GM13976 (cell line): ENCODE measurements at regions not wholly inside any gene's neighbourhood (a gene's known extent, or its start where the extent isn't known, plus 50 kb on each side); places are given as distances from the start of the nearest gene placed in this dataset.

Experiments
- DNase-seq: peaks from one replicate; pipeline ENCODE4 v3.0.0; 2012; ENCODE audit warnings: low spot score
- CTCF ChIP-seq: IDR thresholded peaks from 2 replicates; pipeline ENCODE4 v1.5.1; 2012; ENCODE audit warnings: borderline replicate concordance, mild to moderate bottlenecking; ENCODE audit not compliant: insufficient read depth; ENCODE audit errors: extremely low read depth, missing control alignments, control extremely low read depth
- in situ Hi-C: fragments of 300-500 bp; cut with MboI; formaldehyde crosslinking; loops from one replicate; pipeline ENCODE4 v1.12.0; 2022; ENCODE audit warnings: low sequenced_read_pairs, mixed read lengths, inconsistent platforms; ENCODE audit not compliant: unreplicated experiment

GRCh38 chr10:28411648-28412047 lies 108.8 kb upstream of the MPP7 start:
- DNase-seq = peak; percentile 26
- no peak for TF ChIP-seq CTCF
- in situ Hi-C loops = no loop called here

GRCh38 chr10:28418069-28418468 lies 114.8 kb upstream of the WAC start:
- in situ Hi-C loops = no loop called here
- DNase-seq = no peak
- no peak for TF ChIP-seq CTCF

- DNase-seq = no peak
- TF ChIP-seq CTCF = no peak
- in situ Hi-C loops = no loop called here
Measured at GRCh38 chr10:28425422-28425821, 107.5 kb upstream of the WAC start.

- TF ChIP-seq CTCF = no peak
- in situ Hi-C loops = no loop called here
- DNase-seq = no peak
Measured at GRCh38 chr10:28426392-28427159, 106.3 kb upstream of the WAC start.

- no peak for TF ChIP-seq CTCF
- in situ Hi-C loops = no loop called here
Measured at GRCh38 chr10:28427376-28427775, 105.5 kb upstream of the WAC start.

GRCh38 chr10:28429045-28429444 lies 103.9 kb upstream of the WAC start:
- TF ChIP-seq CTCF = no peak
- in situ Hi-C loops = no loop called here
- DNase-seq = no peak

More at GRCh38 chr10:28427376-28427775, 105.5 kb upstream of the WAC start:
- no peak for DNase-seq

GRCh38 chr10:28429573-28430216 lies 103.2 kb upstream of the WAC start:
- DNase-seq = no peak
- in situ Hi-C loops = no loop called here
- no peak for TF ChIP-seq CTCF
